Gastroesophageal sphincter (tissue), 3 donors: ENCODE measurements at regions not wholly inside any gene's neighbourhood (a gene's known extent, or its start where the extent isn't known, plus 50 kb on each side); places are given as distances from the start of the nearest gene placed in this dataset.

ENCODE experiments used
- POLR2A ChIP-seq, 2 donors: fragments of 450-650 bp; IDR thresholded peaks; one replicate each; pipeline ENCODE4 v1.6.1; 2017; ENCODE audit warnings: antibody characterized with exemption in 2 of 2, mild to moderate bottlenecking in 2 of 2, moderate library complexity in 1 of 2
- POLR2AphosphoS5 ChIP-seq: sonication (generic); formaldehyde crosslinking; IDR thresholded peaks from one replicate; pipeline ENCODE4 v1.6.1; 2017; ENCODE audit warnings: antibody characterized with exemption
- TF ChIP-seq, protein P1 (sequence below), 4 experiments: fragments of 200-600 bp in 2 of 4; fragments of 450-650 bp in 2 of 4; sonication (generic) in 1 of 4; IDR thresholded peaks; one replicate each; pipeline ENCODE4 v1.5.1; 2017 to 2019; ENCODE audit warnings: antibody characterized with exemption in 4 of 4, mild to moderate bottlenecking in 2 of 4, moderate library complexity in 2 of 4

DNA sequence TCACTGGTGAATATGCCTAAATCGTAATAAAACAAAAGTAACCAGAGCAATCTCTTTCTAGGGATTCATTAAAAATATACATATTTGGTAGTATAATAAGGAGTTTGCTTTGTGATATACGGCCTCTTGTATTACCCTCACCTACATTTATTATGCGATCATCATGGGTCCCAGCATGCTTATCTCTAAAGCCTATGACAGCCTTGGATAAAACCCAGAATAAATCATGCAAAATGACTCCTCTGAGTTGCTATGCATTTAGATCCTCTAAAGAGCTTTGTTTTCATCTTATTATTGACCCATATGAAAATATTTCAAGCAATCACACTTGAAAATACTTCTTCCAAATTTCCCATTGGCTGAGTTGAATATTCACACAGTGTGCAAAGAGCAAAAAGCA lies 432.3 kb downstream of the SUCLG1 start:
- no peak for TF ChIP-seq POLR2A (IDR thresholded peaks at IDR 0.05)
- TF ChIP-seq, protein P1, sequence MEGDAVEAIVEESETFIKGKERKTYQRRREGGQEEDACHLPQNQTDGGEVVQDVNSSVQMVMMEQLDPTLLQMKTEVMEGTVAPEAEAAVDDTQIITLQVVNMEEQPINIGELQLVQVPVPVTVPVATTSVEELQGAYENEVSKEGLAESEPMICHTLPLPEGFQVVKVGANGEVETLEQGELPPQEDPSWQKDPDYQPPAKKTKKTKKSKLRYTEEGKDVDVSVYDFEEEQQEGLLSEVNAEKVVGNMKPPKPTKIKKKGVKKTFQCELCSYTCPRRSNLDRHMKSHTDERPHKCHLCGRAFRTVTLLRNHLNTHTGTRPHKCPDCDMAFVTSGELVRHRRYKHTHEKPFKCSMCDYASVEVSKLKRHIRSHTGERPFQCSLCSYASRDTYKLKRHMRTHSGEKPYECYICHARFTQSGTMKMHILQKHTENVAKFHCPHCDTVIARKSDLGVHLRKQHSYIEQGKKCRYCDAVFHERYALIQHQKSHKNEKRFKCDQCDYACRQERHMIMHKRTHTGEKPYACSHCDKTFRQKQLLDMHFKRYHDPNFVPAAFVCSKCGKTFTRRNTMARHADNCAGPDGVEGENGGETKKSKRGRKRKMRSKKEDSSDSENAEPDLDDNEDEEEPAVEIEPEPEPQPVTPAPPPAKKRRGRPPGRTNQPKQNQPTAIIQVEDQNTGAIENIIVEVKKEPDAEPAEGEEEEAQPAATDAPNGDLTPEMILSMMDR (IDR thresholded peaks at IDR 0.05): no peak
- TF ChIP-seq POLR2AphosphoS5: no peak
